Subcutaneous abdominal adipose tissue (tissue), 5 donors: ENCODE measurements at regions not wholly inside any gene's neighbourhood (a gene's known extent, or its start where the extent isn't known, plus 50 kb on each side); places are given as distances from the start of the nearest gene placed in this dataset.

Source experiments
- H3K27ac ChIP-seq: one replicate; pipeline ENCODE4 v1.7.0; 2013; ENCODE audit warnings: low read depth, mild to moderate bottlenecking, inconsistent platforms, low read length, moderate library complexity
- H3K27me3 ChIP-seq, 5 donors: one replicate each; pipeline ENCODE4 v1.7.0; 2013; ENCODE audit warnings: low read length in 5 of 5, inconsistent platforms in 1 of 5; ENCODE audit not compliant: control insufficient read depth in 5 of 5, insufficient read depth in 4 of 5
- H3K36me3 ChIP-seq, 5 donors: one replicate each; pipeline ENCODE4 v1.7.0; 2013; ENCODE audit warnings: low read length in 5 of 5; ENCODE audit not compliant: control insufficient read depth in 5 of 5, insufficient read depth in 5 of 5
- H3K4me1 ChIP-seq, 5 donors: one replicate each; pipeline ENCODE4 v1.7.0; 2013; ENCODE audit warnings: low read length in 5 of 5, mild to moderate bottlenecking in 3 of 5, moderate library complexity in 1 of 5; ENCODE audit not compliant: control insufficient read depth in 5 of 5, insufficient read depth in 5 of 5
- H3K4me3 ChIP-seq, 5 donors: one replicate each; pipeline ENCODE4 v1.7.0; 2013; ENCODE audit warnings: low read length in 5 of 5, low read depth in 1 of 5
- H3K9ac ChIP-seq, 5 donors: one replicate each; pipeline ENCODE4 v1.7.0; 2013; ENCODE audit warnings: low read length in 5 of 5, mild to moderate bottlenecking in 4 of 5, moderate library complexity in 3 of 5
- H3K9me3 ChIP-seq, 5 donors: one replicate each; pipeline ENCODE4 v1.7.0; 2013; ENCODE audit warnings: low read length in 5 of 5; ENCODE audit not compliant: control insufficient read depth in 5 of 5
- donor health status: healthy.
- donor health status: healthy.
- donor health status: healthy.
- donor health status: healthy.
- donor health status: healthy.

DNA sequence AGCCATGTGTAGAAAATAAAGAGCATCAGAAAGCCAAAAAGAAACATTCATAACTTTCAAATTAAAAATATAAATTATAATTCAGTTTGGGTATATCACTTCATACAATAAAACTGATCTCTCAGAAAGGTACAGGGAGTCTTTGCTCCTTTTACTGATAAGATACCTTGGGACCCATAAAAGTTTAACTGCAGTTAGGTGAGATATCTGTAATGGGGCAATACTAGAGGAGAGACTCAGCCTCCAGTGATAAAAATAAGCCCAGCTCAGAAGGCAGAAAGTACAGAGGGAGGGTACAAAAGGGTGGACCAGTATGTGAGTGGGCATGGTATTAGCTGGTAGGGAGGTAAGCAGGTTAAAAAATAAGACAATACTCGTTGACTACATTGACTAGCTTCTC is 180.9 kb upstream of the AGTR2 start:
- no peak overlapping the region for H3K9ac ChIP-seq
- no peak overlapping the region for H3K4me3 ChIP-seq
- H3K9me3 ChIP-seq, result peaks cover 0 to 10% (median 0%) of the 10 kb centered on the region in 5 donors
- peaks cover 3 to 11% (median 7%) of the 10 kb centered on the region in 5 donors for H3K27me3 ChIP-seq
- no peaks in the 10 kb centered on the region for H3K4me1 ChIP-seq
- H3K36me3 ChIP-seq, result no peaks in the 10 kb centered on the region
- H3K27ac ChIP-seq, result no peak overlapping the region

- H3K4me3 ChIP-seq, result no peak overlapping the region
- no peaks in the 10 kb centered on the region for H3K36me3 ChIP-seq
- H3K9ac ChIP-seq, result no peak overlapping the region
- peaks cover 2 to 12% (median 4%) of the 10 kb centered on the region in 5 donors for H3K27me3 ChIP-seq
- peaks cover 0 to 3% (median 0%) of the 10 kb centered on the region in 5 donors for H3K9me3 ChIP-seq
- H3K27ac ChIP-seq, result no peak overlapping the region
- peaks cover 0 to 6% (median 3%) of the 10 kb centered on the region in 5 donors for H3K4me1 ChIP-seq
Observed at GRCh38 chrX:116009346-116009745, 161.2 kb upstream of the AGTR2 start.

GRCh38 chrX:116009861-116010710 is 160.5 kb upstream of the AGTR2 start:
- H3K4me1 ChIP-seq, result peaks cover 0 to 6% (median 3%) of the 10 kb centered on the region in 5 donors
- H3K9me3 ChIP-seq, result peaks cover 0 to 3% (median 0%) of the 10 kb centered on the region in 5 donors
- H3K36me3 ChIP-seq, result no peaks in the 10 kb centered on the region
- H3K27ac ChIP-seq, result no peak overlapping the region
- H3K27me3 ChIP-seq, result peaks cover 0 to 7% (median 3%) of the 10 kb centered on the region in 5 donors
- peak overlapping the region in 1 of 5 donors; percentile 27 for H3K4me3 ChIP-seq
- H3K9ac ChIP-seq, result no peak overlapping the region

DNA sequence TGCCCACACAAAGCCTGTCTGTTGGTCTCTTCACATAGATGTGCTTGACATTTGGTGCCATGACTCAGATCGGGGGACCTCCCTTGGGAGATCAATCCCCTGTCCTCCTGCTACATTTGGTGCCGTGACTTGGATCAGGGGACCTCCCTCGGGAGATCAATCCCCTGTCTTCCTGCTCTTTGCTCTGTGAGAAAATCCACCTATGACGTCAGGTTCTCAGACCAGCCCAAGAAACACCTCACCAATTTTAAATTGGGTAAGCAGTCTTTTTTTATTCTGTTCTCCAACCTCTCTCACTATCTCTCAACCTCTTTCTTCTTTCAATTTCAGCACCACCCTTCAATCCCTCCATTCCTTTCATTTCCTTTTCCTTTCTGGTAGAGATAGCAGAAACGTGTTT is 159.6 kb upstream of the AGTR2 start:
- peaks cover 0 to 3% (median 0%) of the 10 kb centered on the region in 5 donors for H3K9me3 ChIP-seq
- H3K9ac ChIP-seq, result no peak overlapping the region
- H3K27ac ChIP-seq, result no peak overlapping the region
- H3K27me3 ChIP-seq, result peaks cover 0 to 7% (median 0%) of the 10 kb centered on the region in 5 donors
- peaks cover 0 to 6% (median 3%) of the 10 kb centered on the region in 5 donors for H3K4me1 ChIP-seq
- H3K4me3 ChIP-seq, result no peak overlapping the region
- no peaks in the 10 kb centered on the region for H3K36me3 ChIP-seq

GRCh38 chrX:116031331-116031730 is 139.2 kb upstream of the AGTR2 start:
- H3K9ac ChIP-seq, result no peak overlapping the region
- no peak overlapping the region for H3K27ac ChIP-seq
- H3K4me3 ChIP-seq, result no peak overlapping the region
- no peaks in the 10 kb centered on the region for H3K4me1 ChIP-seq
- H3K9me3 ChIP-seq, result peaks cover 3 to 30% (median 17%) of the 10 kb centered on the region in 5 donors
- no peaks in the 10 kb centered on the region for H3K36me3 ChIP-seq
- H3K27me3 ChIP-seq, result peaks cover 0 to 5% (median 0%) of the 10 kb centered on the region in 5 donors
